ENCODE measurements at regions not wholly inside any gene's neighbourhood (a gene's known extent, or its start where the extent isn't known, plus 50 kb on each side); places are given as distances from the start of the nearest gene placed in this dataset.
"Not testable (repeated sequence)": the region's sequence is repeated elsewhere in the genome, so short reads cannot be mapped to it uniquely, and the experiment has no call there.

- no peak for TF ChIP-seq CTCF (IDR thresholded peaks at IDR 0.05)
- ATAC-seq (no peak), DNase-seq (no peak)
- intact Hi-C loops (cut with DNase I) = no loop called here
- H3K27ac ChIP-seq = no peak overlapping the region
- no peaks in the 10 kb centered on the region for H3K36me3 ChIP-seq (ENCODE audit: insufficient read depth in 1 of 2, low read depth in 1 of 2)
- no peak overlapping the region for H3K4me3 ChIP-seq
- H3K4me1 ChIP-seq = no peaks in the 10 kb centered on the region
- no peaks in the 10 kb centered on the region for H3K9me3 ChIP-seq
- WGBS, 3 donors = 76 to 77% (median 76%) methylated on average over 3 of the region's 3 CpGs
- H3K27me3 ChIP-seq (ENCODE audit: insufficient read depth in 3 of 3, low read length in 2 of 3) = no peaks in the 10 kb centered on the region
These were observed 292.7 kb upstream of the NREP start for GRCh38 chr5:112049738-112050137.

GRCh38 chr5:112036206-112036605 lies 279.2 kb upstream of the NREP start:
- intact Hi-C loops (cut with DNase I) = no loop called here
- no peaks in the 10 kb centered on the region for H3K27me3 ChIP-seq (ENCODE audit: insufficient read depth in 3 of 3, low read length in 2 of 3)
- no peak for TF ChIP-seq CTCF (IDR thresholded peaks at IDR 0.05)
- ATAC-seq (no peak), DNase-seq (no peak)
- no peaks in the 10 kb centered on the region for H3K9me3 ChIP-seq
- no peak overlapping the region for H3K27ac ChIP-seq
- H3K36me3 ChIP-seq (ENCODE audit: insufficient read depth in 1 of 2, low read depth in 1 of 2) = no peaks in the 10 kb centered on the region
- 91 to 96% (median 94%) methylated on average over 5 of the region's 5 CpGs for WGBS, 3 donors
- H3K4me1 ChIP-seq = no peaks in the 10 kb centered on the region
- H3K4me3 ChIP-seq = no peak overlapping the region

- H3K4me1 ChIP-seq = no peaks in the 10 kb centered on the region
- ATAC-seq = no peak
- no peaks in the 10 kb centered on the region for H3K27me3 ChIP-seq (ENCODE audit: insufficient read depth in 3 of 3, low read length in 2 of 3)
- no peak for DNase-seq
- H3K9me3 ChIP-seq = no peaks in the 10 kb centered on the region
- no peak for TF ChIP-seq CTCF (IDR thresholded peaks at IDR 0.05)
- intact Hi-C loops (cut with DNase I) = no loop called here
- H3K36me3 ChIP-seq (ENCODE audit: insufficient read depth in 1 of 2, low read depth in 1 of 2) = no peaks in the 10 kb centered on the region
- H3K4me3 ChIP-seq = no peak overlapping the region
- H3K27ac ChIP-seq = no peak overlapping the region
These were observed 277.5 kb upstream of the NREP start for GRCh38 chr5:112034421-112034979.

GRCh38 chr5:112026879-112027278 lies 269.9 kb upstream of the NREP start:
- 80 to 88% (median 86%) methylated on average over 3 of the region's 3 CpGs for WGBS, 3 donors
- H3K9me3 ChIP-seq; ATAC-seq; H3K36me3 ChIP-seq (ENCODE audit: insufficient read depth in 1 of 2, low read depth in 1 of 2); DNase-seq; H3K27me3 ChIP-seq (ENCODE audit: insufficient read depth in 3 of 3, low read length in 2 of 3); H3K4me3 ChIP-seq; H3K27ac ChIP-seq; intact Hi-C loops (cut with DNase I); H3K4me1 ChIP-seq: not testable (repeated sequence)

- ATAC-seq (no peak), DNase-seq (no peak)
- no peak for TF ChIP-seq CTCF (IDR thresholded peaks at IDR 0.05)
- intact Hi-C loops (cut with DNase I) = no loop called here
- no peaks in the 10 kb centered on the region for H3K9me3 ChIP-seq
- H3K4me3 ChIP-seq = no peak overlapping the region
- H3K4me1 ChIP-seq = no peaks in the 10 kb centered on the region
- H3K27ac ChIP-seq = no peak overlapping the region
- WGBS, 3 donors = 0% methylated on average over 1 of the region's 1 CpG
- H3K36me3 ChIP-seq (ENCODE audit: insufficient read depth in 1 of 2, low read depth in 1 of 2) = no peaks in the 10 kb centered on the region
- H3K27me3 ChIP-seq (ENCODE audit: insufficient read depth in 3 of 3, low read length in 2 of 3) = no peaks in the 10 kb centered on the region
These were observed 268.8 kb upstream of the NREP start for GRCh38 chr5:112025757-112026156.
